NCI-H446 (cell line): ENCODE measurements at regions not wholly inside any gene's neighbourhood (a gene's known extent, or its start where the extent isn't known, plus 50 kb on each side); places are given as distances from the start of the nearest gene placed in this dataset.
"Not testable (repeated sequence)": the region's sequence is repeated elsewhere in the genome, so short reads cannot be mapped to it uniquely, and the experiment has no call there.

ENCODE experiments used
- DNase-seq, 2 experiments: peaks; one replicate each; lab custom pipeline; 2025; lab: John Stamatoyannopoulos, UW

DNA sequence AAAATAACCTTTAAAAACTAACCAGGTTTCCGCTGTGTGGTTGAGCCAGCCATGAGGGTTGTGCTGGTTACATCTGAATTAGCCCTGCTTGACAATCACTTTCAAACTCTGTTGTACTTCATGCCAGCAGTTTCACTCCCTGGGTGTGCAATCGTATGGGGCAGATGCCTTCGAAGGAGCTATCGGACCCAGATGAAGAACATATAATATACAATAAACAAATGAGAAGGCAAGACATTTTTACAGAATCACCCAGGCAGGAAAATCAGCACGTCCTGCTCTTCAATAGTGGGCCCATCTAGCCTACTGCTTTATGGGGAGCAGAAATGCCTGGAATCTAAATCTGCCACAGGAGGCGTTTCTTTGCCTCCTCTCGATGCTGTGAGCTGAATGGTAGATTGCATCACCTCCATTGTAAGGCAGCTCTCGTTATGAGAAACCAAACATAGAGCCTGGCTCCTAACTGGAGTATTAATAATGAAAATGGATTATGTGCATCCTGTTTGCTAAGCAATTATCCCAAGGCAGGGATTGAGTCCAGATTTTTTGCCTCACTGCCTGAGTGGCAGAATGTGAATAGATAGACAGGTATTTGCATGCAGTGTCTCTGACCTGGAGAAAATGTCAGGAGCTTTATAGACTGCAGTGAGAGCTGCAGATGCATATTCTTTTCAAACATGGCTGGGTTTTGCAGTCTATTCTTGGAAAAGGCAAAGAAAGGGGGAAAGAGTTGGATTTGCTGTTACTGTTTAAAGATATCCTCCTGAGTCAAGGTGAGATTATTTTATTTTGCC lies 143.3 kb upstream of the SMARCA2 start:
- no peak for DNase-seq

- no peak for DNase-seq
Measured at GRCh38 chr9:1875251-1875851, 139.8 kb upstream of the SMARCA2 start.

GRCh38 chr9:1875921-1876448 lies 139.2 kb upstream of the SMARCA2 start:
- no peak for DNase-seq

DNA sequence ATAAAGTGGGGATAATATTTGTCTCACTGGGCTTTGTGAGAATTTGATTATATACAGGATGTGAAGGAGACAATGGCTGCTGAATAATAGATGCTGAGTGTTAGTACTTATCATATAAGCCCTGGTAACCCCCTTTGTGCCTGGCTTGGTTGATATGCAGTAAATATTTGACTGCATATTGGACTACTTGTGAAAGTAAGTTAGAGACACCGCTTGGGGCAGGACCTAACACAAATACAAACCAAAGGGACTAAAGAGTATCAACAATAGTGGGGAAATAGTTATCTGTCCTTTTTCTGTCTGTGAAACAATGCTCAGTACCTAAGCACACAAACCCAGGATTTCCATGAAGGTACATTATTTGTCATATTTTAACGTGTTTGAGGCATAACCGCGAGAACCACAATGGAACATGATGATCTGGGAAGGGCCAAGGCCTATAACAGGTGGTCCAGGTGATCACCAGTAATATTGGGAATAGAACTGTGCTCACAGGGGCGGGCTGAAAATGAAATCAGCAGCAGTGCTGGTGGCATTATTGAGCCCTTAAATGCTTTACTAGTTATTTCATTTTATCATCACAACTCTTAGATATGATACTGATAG lies 138.2 kb upstream of the SMARCA2 start:
- no peak for DNase-seq

DNA sequence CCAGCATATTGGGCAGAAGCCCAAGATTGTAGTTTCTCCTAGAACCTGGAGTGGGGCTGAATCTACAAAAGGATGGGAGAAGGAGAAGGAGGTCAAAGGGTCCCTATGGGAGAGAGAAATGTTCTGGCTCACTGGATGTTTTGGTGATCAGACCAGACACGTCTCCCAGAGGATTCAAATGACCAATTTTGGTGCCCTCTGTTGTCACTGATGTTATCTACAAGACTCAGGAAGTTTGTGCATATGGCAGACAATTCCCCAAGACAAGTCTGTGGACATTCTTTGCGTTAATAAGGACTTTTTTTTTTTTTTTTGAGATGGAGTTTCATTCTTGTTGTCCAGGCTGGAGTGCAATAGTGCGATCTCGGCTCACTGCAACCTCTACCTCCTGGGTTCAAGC lies 137.2 kb upstream of the SMARCA2 start:
- DNase-seq = no peak

- DNase-seq = no peak
Measured at GRCh38 chr9:1878811-1879210, 136.3 kb upstream of the SMARCA2 start.

- DNase-seq = no peak
Measured at GRCh38 chr9:1879501-1879900, 135.6 kb upstream of the SMARCA2 start.

DNA sequence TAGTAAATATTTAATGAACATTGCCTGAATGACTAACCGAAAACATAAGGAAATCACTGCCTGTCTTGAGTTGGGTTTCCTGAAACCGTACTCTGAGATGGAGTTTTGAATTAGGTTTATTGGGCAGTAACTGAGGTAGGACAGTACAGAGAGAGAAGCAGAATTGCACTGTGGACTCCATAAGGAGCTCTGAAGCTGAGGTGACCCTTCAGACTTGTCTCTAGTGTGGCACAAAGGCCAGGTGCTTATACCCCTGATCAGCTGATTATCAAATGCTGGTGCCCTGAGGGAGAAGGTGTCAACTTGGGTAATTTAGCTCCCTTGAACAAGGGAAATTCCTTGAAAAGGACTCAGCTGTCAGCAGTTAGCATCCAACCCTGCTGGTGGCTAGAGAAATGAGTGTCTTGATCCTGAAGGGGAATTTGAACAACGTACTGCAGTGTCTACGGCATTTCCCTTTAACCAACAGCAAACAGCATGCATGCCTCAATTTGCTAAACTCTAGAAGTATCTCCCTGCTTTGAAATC lies 135.0 kb upstream of the SMARCA2 start:
- DNase-seq = no peak

- DNase-seq = no peak
Measured at GRCh38 chr9:1881708-1882295, 133.3 kb upstream of the SMARCA2 start.

GRCh38 chr9:1882711-1883403 lies 132.3 kb upstream of the SMARCA2 start:
- no peak for DNase-seq

- DNase-seq = no peak
Measured at GRCh38 chr9:1890201-1890600, 124.9 kb upstream of the SMARCA2 start.

GRCh38 chr9:1890816-1891215 lies 124.3 kb upstream of the SMARCA2 start:
- no peak for DNase-seq

DNA sequence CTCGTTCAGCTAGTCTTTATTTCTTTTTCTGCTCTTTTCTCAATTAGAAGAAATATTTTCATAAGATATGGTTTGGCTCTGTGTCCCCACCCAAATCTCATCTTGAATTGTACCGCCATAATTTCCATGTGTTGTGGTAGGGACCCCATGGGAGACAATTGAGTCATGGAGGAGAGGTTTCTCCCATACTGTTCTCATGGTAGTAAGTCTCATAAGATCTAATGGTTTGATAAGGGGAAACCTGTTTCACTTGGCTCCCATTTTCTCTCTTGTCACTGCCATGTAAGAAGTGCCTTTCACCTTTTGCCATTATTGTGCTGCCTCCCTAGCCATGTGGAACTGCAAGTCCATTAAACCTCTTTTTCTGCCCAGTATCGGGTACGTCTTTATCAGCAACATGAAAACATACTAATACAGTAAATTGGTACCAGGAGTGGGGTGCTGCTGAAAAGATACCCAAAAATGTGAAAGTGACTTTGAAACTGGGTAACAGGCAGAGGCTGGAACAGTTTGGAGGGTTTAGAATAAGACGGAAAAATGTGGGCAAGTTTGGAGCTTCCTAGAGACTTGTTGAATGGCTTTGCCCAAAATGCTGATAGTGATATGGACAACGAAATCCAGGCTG lies 112.0 kb upstream of the SMARCA2 start:
- DNase-seq = not testable (repeated sequence)

DNA sequence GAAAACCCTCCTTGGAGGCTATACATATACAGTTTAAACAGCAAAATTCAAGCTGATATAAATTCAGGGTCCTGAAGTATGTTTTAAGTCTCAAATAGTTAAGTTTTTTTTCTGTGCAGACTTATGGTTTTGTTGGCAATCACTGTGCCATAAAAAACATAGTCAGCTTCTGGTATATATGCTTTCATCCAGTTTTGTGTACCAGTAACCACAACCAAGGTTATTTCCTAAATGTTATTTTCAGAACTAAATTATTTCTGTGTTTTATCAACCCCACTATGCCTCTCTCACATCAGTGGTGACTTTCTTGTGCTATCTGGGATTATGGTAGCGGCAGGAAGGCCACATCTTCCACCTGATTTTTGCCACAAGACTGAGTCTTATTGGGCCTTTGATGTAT lies 107.7 kb upstream of the SMARCA2 start:
- no peak for DNase-seq

GRCh38 chr9:1909322-1909721 lies 105.8 kb upstream of the SMARCA2 start:
- DNase-seq = no peak

DNA sequence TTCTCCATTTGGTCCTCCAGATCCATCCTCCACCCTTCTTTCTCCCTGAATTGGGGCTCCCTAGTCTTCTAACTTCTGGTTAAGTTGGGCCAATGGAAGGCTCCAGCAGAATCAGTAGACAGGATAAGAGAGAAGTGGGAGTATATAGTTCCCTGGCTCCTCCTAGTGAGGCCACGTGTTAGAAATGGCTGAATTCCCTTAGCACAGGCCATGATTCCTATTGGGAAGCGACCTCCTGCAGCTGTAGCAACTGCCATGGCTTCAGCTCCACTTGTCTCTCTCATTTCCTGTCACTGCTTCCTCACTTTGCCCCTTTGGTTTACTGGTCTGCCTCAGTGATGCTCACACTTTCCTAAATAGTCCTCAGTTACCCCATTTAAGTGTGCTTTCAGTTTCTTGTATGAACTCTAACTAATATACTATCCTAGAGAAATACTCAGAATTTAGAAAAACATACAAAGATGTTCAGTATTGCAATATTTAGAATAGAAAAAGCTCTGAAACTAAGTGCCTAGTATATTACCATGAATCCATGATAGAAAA lies 104.8 kb upstream of the SMARCA2 start:
- DNase-seq = no peak

DNA sequence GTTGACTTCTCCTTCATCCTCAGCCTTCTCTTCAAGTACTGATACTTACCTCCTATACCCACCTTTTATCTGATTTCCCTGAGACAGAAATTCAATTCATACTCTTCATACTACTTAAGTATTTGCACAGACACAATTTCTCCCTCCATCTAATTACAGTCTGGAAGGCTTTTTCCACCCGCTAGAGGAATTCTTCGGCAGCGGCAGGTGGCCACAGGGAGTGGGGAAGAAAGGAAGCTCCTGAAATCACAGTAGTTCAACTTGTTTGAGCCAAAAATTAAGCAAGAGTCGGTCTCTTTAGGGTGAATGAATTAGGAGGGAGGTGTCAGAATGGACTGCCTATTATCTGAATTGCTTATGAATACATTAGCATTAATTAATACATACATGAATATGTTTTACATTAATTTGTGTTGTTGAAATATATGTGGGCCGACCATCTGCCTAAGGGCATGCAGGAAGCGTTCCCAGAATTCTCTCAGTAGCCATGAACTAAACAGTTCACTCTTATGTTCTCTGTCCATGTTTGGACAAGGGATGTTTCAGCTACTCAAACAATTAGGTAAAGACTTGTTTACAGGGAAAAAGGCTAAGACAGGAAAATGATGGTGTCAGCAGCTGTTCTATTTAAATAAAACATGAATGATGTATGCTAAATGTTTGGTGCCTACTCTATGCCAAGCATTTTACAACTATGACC lies 101.4 kb upstream of the SMARCA2 start:
- no peak for DNase-seq

- DNase-seq = no peak
Measured at GRCh38 chr9:1916095-1916494, 99.1 kb upstream of the SMARCA2 start.

- peak in 1 of 2 experiments; percentile 37 for DNase-seq
Measured at GRCh38 chr9:1916655-1917054, 98.5 kb upstream of the SMARCA2 start.

DNA sequence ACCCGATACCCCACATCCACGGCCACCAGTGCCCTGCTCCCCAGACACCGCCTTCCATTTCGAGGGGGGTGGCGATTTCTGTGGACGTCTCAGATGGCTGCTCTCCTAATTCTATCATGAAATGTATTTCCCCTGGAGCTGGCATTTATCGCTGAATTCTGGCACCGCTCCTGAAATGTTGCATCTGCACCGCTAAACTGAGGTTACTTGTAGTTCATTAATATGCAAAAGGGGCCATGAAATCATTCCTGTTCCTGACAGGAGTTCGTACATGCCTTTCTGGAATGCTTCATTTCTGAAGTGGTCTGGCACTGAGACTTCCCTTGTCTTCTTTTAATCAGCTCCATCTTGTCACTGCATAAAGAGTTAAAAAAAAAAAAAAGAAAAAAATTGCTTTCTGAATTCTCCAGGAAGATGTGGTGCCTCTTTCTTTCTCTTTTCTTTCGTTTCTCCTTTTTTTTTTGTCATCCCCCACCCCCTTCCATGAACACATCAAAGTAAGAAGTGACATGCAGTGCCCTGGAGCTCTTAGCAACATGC lies 97.7 kb upstream of the SMARCA2 start:
- DNase-seq = peak in 1 of 2 experiments; percentile 43
